ENCODE measurements at regions not wholly inside any gene's neighbourhood (a gene's known extent, or its start where the extent isn't known, plus 50 kb on each side); places are given as distances from the start of the nearest gene placed in this dataset.
"Not testable (repeated sequence)": the region's sequence is repeated elsewhere in the genome, so short reads cannot be mapped to it uniquely, and the experiment has no call there.

DNA sequence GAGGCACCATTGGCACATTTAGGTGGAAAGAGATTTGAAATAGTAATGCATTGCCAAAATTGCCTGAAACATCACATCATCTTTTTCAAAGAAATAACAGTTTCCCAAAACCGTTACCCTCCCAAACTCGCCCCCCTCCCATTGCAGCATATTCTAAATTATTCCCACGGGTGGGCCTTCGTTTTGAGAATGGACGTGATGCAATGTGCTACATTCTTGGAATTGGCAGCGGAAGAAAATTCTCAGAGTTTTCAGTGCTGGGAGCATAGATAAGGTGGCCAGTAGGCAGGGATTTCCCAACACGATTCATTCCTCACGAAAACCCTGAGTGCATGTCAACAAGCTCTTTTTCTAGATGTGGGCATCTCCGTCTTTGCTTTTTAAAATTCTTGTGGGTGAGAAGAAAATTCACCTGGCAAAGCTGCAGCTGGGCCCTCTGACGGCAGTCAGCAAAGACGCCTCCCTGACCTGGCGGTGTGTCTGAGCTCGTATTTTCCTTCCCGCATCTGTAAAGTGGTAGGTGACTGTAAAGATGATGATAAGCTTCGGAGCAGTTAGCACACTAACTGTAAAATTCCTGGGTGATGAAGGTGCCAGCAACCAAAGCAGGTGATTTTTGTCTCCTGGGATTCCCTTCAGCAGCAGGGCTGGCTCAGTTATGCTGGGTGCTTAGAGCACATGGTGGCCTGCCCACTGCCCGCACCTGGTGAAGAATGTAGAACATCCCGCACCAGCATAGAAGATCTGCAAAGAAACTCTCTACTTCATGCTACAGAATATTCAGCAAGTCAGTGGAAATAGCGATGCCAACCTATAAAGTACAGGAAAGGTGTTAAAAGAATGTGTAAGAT lies 141.9 kb upstream of the KLF6 start:
- in situ Hi-C loops (cut with HindIII; ENCODE audit: low pct_unique_long_range_greater_than_20kb, low sequenced_read_pairs): no loop called here
- no peak for DNase-seq (ENCODE audit: low read depth)

DNA sequence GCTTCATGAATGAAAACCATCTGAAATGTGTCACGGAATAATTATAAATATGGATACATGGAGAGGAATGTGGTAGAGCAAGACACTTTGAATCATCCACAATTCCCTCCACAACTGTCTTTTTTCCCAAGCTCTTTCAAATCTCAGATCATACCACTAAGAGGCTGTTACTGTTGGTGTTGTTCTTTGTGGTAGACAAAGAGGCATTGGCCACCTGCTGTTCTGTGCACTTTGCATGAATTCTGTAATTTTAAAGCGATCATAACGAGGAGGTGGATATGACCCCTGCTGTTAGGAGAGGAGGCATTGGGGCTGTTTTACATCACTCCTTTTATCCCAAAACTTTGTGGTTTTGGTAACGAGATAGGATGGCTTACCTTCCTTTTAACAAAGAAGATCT lies 141.2 kb upstream of the KLF6 start:
- in situ Hi-C loops (cut with HindIII; ENCODE audit: low pct_unique_long_range_greater_than_20kb, low sequenced_read_pairs): no loop called here
- no peak for DNase-seq (ENCODE audit: low read depth)

DNA sequence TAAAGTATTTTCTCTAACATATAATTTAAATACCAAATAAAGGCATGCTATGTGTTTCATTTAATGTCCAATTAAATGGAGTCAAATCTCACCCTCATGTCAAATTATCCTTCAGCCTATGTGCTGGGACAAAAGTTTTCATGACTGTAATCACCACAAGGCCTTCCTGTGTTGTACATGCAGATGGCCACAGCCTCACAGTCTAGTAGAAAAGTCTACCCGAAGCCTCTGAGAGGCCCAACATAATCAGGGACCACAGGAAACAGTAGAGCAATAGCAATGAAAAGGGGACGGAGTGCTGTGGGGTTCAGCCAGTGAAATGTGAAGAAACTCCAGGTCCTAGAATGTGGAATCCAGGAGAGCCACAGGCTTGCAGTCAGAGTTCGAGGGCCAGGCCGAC lies 140.2 kb upstream of the KLF6 start:
- DNase-seq (ENCODE audit: low read depth): no peak
- in situ Hi-C loops (cut with HindIII; ENCODE audit: low pct_unique_long_range_greater_than_20kb, low sequenced_read_pairs): no loop called here

DNA sequence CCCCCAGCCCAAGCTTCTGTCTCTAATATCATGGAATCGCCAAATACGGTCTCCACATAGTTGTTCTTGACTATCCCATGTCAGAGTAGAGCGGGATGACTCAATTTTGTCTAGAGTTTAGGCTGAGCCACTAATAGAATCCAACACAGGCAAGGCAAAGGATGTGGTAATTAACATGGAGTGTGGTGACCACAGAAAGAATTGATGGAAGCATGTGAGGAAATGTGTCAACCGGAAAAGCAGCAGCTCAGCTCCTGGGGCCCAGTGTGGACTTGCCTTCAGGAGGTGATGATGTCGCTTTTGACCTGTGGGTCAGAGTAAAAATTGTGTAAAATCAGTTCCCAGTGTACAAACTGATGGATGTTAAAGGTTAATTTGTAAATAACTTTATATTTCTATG lies 139.3 kb upstream of the KLF6 start:
- peak; percentile 70 for DNase-seq (ENCODE audit: low read depth)
- in situ Hi-C loops (cut with HindIII; ENCODE audit: low pct_unique_long_range_greater_than_20kb, low sequenced_read_pairs): no loop called here

DNA sequence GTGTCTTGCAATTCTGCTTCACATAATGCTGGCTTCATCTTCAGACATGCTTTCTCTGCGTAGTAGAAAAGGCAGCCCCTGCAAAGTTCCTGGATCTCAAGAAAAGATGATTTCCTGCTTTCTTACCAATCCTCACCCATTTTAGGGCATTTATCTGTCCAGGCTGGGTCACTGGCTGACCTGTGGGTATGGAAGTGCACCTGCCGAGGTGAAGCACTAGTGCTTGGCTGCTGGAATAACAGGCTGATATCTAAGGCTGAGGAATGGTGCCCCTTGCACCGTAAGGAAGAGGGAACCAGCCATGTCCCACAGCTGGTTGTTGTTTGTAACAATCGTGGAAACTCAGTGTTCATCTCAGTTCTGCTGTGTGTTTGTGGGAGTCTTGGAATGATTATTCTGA lies 138.0 kb upstream of the KLF6 start:
- DNase-seq (ENCODE audit: low read depth): no peak
- in situ Hi-C loops (cut with HindIII; ENCODE audit: low pct_unique_long_range_greater_than_20kb, low sequenced_read_pairs): no loop called here

DNA sequence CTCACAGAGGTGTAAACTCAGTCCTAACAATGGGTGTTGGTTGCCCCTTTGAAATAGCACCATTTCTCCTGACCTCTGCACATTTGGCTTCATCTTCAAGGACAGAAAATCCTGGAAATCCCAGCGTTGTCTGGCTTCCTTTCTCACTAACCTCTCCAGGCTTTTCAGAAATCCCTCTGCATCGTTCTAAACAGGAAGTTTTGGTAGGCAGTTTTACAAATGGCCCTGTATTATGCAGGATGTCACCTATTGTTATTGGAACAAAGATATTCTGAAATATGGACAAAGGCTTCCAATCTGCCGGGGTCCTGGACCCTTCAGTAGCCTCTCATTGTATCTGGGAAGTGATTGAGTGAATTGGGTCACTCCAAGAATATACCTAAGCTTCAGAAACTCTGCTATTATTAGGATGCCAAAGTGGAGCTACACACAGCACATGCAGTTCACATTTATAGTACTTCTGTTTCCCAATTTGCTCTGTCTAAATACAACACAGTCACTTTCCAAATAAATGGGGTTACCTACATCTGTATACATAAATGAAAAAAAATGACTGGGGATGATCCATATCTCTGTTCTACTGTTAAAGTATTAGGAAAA lies 134.8 kb upstream of the KLF6 start:
- in situ Hi-C loops (cut with HindIII; ENCODE audit: low pct_unique_long_range_greater_than_20kb, low sequenced_read_pairs): no loop called here
- DNase-seq (ENCODE audit: low read depth): no peak

DNA sequence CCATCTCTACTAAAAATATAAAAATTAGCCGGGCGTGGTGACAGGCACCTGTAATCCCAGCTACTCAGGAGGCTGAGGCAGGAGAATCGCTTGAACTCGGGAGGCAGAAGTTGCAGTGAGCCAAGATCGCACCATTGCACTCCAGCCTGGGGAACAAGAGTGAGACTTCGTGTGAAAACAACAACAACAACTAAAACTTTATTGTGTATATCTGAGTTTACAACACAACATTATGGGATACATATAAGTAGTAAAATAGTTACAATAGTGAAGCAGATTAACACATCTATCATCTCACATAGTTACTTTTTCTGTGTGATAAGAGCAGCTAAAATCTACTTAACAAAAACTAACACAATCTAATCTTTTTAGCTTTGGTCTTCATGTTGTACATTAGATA lies 132.4 kb upstream of the KLF6 start:
- in situ Hi-C loops (cut with HindIII; ENCODE audit: low pct_unique_long_range_greater_than_20kb, low sequenced_read_pairs); DNase-seq (ENCODE audit: low read depth): not testable (repeated sequence)

DNA sequence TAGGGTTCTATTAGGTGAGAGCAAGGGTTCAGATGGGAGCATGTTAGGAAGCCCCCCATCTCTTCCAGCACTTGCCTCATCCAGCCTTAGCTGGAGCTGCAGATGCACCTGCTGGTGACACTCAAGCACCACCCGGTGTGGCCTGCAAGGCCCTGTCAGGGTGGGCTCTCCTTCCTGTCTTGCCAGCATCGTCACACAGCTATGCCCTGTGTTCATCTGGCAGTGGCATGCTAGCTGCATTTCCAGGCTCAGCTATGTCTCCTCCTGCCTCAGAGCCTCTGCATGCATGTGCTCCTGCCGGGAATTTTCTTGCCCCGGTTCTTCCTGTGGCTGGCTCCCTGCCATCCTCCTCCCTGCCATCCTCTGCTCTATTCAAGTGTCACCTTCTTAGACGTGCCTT lies 129.7 kb upstream of the KLF6 start:
- DNase-seq (ENCODE audit: low read depth): no peak
- in situ Hi-C loops (cut with HindIII; ENCODE audit: low pct_unique_long_range_greater_than_20kb, low sequenced_read_pairs): no loop called here

DNA sequence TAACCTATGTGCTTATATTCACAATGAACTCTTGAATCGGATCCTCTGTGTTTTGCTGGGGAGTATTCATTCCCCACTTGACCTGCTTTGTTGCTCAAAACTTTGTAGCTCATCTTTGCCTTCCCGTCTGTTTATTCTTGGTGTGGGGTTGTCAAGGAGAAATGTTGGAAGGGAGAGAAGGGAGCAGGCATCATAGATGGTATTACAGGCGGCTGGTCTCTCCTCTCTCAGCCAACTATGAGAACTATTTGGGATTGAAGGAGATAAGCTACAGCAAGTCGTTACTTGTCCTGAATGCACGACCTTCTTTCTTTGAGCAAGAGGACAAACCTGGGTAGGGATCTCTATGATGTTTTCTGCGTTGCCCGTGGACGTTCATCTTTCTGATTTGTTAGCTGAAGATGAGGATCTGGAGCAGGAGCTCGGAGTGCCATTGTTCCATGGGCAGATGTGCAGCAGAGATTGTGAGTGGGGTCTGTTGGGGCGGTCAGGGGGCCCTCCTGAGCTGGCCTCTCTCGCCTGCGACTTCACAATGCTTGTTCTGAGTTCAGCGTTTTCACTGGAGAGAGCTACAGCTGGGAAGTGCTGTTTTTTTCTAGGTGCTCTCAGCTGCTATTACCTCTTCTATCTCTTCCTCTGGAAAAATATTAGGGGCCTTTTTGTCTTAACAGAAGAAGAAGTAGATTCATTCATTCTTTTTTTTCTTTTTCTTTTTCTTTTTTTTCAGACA lies 126.9 kb upstream of the KLF6 start:
- in situ Hi-C loops (cut with HindIII; ENCODE audit: low pct_unique_long_range_greater_than_20kb, low sequenced_read_pairs): no loop called here
- no peak for DNase-seq (ENCODE audit: low read depth)

DNA sequence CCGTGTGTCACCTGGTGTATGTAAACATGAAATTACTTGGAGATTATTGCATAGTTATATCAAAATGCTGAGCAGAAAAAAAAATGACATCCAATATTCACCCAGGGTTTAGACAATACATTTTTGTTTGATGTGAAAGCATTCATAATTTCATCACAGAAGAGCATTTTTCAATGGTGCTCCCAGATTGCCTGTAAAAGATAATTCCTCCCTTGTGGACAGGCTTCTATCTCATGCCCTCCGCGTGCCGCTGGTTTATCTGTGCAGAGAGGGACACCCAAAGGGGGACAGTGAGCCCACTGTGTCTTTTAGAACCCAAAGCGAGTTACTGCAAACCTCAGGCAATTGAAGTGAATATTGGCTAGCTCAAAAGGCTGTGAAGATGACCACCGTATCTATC lies 126.2 kb upstream of the KLF6 start:
- in situ Hi-C loops (cut with HindIII; ENCODE audit: low pct_unique_long_range_greater_than_20kb, low sequenced_read_pairs): no loop called here

DNA sequence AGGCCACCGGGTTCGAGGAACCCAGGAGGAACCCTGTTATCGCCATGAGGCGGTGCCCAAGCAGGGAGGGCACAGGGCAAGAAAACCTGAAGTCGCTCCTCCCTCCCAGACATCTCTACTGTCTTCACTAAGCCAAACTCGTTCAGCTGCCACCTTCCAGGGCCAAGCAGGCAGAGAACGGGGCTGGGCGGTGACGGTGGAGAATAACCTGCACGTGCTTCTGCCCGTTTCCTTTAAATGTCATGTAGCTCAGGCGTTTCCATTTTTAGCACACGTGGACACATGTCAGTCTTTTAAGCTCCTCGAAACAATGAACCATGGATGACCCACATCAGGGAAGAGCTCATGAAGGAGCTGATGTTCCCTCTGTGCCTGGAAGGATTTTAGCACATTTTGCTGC lies 124.3 kb upstream of the KLF6 start:
- DNase-seq (ENCODE audit: low read depth): no peak
- in situ Hi-C loops (cut with HindIII; ENCODE audit: low pct_unique_long_range_greater_than_20kb, low sequenced_read_pairs): no loop called here

More for the DNA sequence above, 126.2 kb upstream of the KLF6 start:
- DNase-seq (ENCODE audit: low read depth): no peak

DNA sequence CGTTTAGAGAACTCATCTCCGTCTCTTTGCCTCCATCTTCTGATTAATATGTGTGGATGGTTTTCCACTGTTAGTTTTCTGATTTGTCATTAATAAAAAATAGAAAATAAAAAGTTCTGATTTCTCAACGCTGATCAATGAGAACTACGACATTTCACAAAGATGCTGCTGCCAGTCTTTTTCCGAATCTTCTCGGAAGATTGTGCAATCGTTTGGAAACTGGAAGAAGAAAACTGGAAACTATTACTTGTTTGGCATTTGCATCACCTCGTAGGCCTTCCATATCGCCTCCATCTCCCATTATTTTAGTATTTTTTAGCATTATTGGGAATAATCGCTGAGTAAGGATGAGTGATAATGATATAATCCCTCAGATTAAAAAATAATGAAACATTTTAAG lies 123.2 kb upstream of the KLF6 start:
- DNase-seq (ENCODE audit: low read depth): no peak
- in situ Hi-C loops (cut with HindIII; ENCODE audit: low pct_unique_long_range_greater_than_20kb, low sequenced_read_pairs): no loop called here

DNA sequence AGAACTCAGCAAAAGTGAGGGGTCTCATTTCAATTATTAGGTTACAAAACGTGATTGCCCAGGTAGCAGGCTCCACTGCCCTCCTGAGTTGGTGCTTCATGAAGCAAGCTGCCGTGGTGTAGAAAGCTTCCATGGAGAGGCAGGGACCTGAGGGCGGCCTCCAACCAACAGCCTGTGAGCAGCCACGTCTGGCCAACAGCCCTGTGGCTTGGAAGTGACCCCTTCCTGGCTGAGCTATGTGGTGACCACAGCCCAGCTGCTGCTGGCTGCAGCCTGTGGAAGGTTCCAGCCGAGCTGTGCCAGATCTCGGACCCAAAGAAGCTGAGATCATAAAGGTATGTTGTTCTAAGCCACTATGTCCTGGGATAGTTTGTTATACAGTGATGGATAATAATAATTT lies 122.5 kb upstream of the KLF6 start:
- in situ Hi-C loops (cut with HindIII; ENCODE audit: low pct_unique_long_range_greater_than_20kb, low sequenced_read_pairs): no loop called here
- no peak for DNase-seq (ENCODE audit: low read depth)

DNA sequence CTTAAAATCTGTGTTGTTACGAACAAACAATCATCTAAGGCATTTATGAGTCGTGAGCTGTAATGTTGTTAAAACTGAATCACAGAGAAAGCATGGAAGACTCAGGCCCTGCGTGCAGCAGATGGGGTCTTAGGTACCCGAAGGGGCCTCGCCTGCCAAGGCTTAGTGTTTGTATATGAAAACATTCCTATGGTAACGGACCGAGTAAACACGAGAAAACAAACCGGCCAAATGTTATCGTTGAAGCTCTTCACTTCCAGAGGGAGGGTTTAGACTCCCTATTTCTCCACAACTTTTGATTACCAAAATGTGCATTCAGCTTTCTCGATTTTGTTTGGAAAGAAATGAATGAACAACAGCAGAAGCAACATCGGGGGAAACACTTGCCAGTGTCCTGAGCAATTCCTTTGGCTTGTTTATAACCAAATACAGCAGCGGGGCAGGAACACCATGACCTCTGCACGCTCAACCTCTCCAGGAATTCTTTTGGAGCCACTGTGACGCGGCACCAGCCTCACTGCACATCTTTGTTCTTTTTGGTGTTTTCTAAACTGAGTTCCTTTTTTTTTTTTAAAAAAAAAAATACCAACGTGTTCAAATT lies 121.6 kb upstream of the KLF6 start:
- no peak for DNase-seq (ENCODE audit: low read depth)
- in situ Hi-C loops (cut with HindIII; ENCODE audit: low pct_unique_long_range_greater_than_20kb, low sequenced_read_pairs): no loop called here

DNA sequence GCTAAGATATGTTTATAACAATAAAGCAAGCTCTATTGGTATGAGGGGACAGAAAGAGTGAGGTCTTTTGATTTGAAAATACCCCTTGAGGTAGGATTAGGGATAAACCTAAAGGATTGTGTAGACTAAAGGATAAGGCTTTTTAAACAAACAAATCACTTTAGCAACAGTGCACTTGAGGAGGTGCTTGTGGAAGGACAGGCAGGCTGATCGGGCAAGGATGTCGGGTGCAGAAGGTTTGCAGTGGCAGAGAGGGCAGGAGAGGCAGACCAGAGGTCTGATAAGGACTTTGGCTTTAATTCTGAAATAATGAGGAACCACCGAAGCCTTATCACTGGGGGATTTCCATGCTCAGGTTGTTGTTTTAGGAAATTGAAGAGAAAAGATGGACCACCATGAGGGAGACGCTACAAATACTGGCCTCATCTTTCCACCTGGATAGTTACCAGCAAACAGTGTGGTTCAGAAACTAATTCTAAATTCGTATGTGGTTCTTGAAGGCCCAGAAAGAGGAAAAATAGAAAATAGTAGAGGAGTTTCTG lies 119.5 kb upstream of the KLF6 start:
- no peak for DNase-seq (ENCODE audit: low read depth)
- in situ Hi-C loops (cut with HindIII; ENCODE audit: low pct_unique_long_range_greater_than_20kb, low sequenced_read_pairs): no loop called here

DNA sequence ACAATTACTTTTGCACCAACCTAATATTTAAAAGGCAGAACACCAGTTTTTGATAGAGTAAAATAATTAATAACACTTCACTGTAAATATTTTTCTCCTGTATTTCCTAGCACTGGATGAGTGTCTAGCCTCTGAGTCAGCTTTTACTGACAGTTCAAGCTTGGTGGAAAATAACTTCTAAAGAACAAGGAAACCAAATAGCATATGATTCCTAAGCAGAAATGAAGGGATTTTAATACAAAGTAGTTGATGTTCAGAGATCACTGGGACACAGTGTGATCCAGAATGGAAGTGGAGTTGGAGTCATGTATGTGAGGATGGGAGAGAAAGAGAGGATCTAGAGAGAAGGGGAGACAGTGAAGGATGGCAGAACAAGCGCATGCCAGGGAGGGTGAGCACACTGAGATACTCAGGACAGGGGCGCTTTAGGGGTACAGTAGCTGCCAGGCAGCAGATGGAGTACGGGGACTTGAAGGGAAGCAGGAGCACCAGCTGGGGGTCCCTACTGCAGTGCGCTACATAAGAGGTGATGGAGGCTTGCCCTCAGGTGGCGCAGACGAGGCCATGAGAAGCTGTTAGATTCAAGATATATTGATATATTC lies 117.9 kb upstream of the KLF6 start:
- no peak for DNase-seq (ENCODE audit: low read depth)
- in situ Hi-C loops (cut with HindIII; ENCODE audit: low pct_unique_long_range_greater_than_20kb, low sequenced_read_pairs): no loop called here

DNA sequence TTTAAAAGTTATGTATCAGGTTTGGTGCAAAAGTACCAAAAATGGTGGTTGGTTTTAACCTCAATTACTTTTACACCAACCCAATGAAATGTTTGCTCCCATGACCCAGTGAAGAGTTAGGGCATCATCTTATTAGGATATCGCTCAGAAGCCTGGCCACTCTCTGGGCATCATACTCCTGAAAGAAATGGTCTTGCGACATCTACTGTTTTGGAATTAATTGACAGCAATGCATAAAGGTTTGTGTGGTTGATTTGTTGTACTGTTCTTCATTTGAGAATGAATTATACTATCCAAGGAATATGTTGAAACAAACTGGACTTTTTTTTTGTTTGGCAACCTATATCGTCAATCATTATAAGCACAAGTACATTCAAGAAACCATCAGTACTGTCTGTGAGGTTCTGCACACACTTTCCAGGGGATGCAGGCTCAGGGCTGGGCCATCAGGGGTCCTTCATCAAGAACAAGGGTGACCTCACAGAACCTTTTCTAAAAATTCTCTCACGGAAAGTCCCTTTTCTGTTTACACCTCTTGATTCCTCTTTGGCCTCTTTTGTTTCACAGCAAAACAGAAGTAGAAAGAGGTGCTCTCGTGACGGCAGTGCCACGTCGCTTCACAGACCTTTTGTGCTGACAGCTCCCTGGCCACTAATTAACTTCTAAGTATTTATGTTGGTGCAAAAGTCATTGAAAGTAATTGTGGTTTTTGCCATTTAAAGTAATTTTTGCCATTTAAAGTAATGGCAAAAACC lies 117.2 kb upstream of the KLF6 start:
- peak; percentile 85 for DNase-seq (ENCODE audit: low read depth)
- in situ Hi-C loops (cut with HindIII; ENCODE audit: low pct_unique_long_range_greater_than_20kb, low sequenced_read_pairs): no loop called here

DNA sequence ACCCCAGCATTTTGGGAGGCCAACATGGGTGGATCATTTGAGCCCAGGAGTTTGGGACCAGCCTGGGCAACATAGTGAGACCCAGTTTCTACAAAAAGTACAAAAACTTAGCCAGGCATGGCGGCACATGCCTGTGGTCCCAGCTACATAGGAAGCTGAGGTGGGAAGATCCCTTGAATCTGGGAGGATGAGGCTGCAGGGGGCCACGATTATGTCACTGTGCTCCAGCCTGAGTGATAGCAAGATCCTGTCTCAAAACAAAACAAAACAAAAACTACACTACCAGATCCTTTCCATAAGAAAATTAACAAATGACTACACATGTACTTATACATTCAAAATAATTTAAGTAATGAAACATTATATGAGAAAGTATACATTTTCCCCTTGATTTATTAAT lies 116.4 kb upstream of the KLF6 start:
- in situ Hi-C loops (cut with HindIII; ENCODE audit: low pct_unique_long_range_greater_than_20kb, low sequenced_read_pairs): no loop called here
- no peak for DNase-seq (ENCODE audit: low read depth)

All from Caki2 (cell line).